ENCODE measurements at regions not wholly inside any gene's neighbourhood (a gene's known extent, or its start where the extent isn't known, plus 50 kb on each side); places are given as distances from the start of the nearest gene placed in this dataset.
A peak's percentile ranks its signal among the peaks of the same experiment; 100 is the strongest.

GRCh38 chr10:37436357-37436756, 311.0 kb downstream of the ANKRD30A start:
- no peaks in the 10 kb centered on the region for H3K27me3 ChIP-seq
- 57 to 72% methylated on average over 2 of the region's 2 CpGs for WGBS, 2 donors (ENCODE audit: low coverage in 1 of 2)
- ATAC-seq, result no peak
- TF ChIP-seq CTCF (IDR thresholded peaks at IDR 0.05) (no peak), EP300 (IDR thresholded peaks at IDR 0.05) (no peak), POLR2A (IDR thresholded peaks at IDR 0.05) (no peak), POLR2AphosphoS5 (IDR thresholded peaks at IDR 0.05) (no peak)
- no peaks in the 10 kb centered on the region for H3K9me3 ChIP-seq
- H3K36me3 ChIP-seq, result no peaks in the 10 kb centered on the region
- no peak overlapping the region for H3K4me3 ChIP-seq
- no peak overlapping the region for H3K27ac ChIP-seq
- H3K4me1 ChIP-seq, result no peaks in the 10 kb centered on the region

GRCh38 chr10:37434091-37434490, 308.7 kb downstream of the ANKRD30A start:
- WGBS, 2 donors (ENCODE audit: low coverage in 1 of 2), result 58 to 59% methylated on average over 2 of the region's 2 CpGs
- Histone ChIP-seq H3K4me1 (no peaks in the 10 kb centered on the region), H3K4me3 (no peak overlapping the region), H3K27ac (no peak overlapping the region), H3K9me3 (no peaks in the 10 kb centered on the region), H3K27me3 (no peaks in the 10 kb centered on the region), H3K36me3 (no peaks in the 10 kb centered on the region)
- no peak for ATAC-seq
- TF ChIP-seq CTCF (IDR thresholded peaks at IDR 0.05) (peak in 1 of 4 experiments; percentile 10), POLR2AphosphoS5 (IDR thresholded peaks at IDR 0.05) (no peak)
